Activated CD8-positive, alpha-beta memory T cell treated with anti-CD3 and anti-CD28 coated beads, Interleukin-2, amount 10 ng/mL, durations not matched to agents 7 days and 5 days (primary cell): ENCODE measurements at regions not wholly inside any gene's neighbourhood (a gene's known extent, or its start where the extent isn't known, plus 50 kb on each side); places are given as distances from the start of the nearest gene placed in this dataset.
"Not testable (repeated sequence)": the region's sequence is repeated elsewhere in the genome, so short reads cannot be mapped to it uniquely, and the experiment has no call there.

Experiments
- ATAC-seq: fragments of 150-1000 bp; cut with Tn5 transposase; one replicate; pipeline ENCODE4 v1.10.0; 2021; ENCODE audit warnings: moderate library complexity
- CTCF ChIA-PET: fragments of 350-600 bp; sonication (Branson Sonifier 250); formaldehyde crosslinking; loops from one replicate; lab custom pipeline; 2021; ENCODE audit warnings: antibody characterized with exemption; lab: Charles Lee
- DNase-seq: peaks from one replicate; pipeline ENCODE4 v3.0.0-alpha.2; 2020
- H3K27ac Mint-ChIP-seq: one replicate; pipeline ENCODE4 v1.8.0; 2021; ENCODE audit warnings: mild to moderate bottlenecking, mixed read lengths
- H3K27me3 Mint-ChIP-seq: one replicate; pipeline ENCODE4 v1.8.0; 2021; ENCODE audit warnings: mixed read lengths
- H3K36me3 Mint-ChIP-seq: one replicate; pipeline ENCODE4 v1.8.0; 2021; ENCODE audit warnings: mild to moderate bottlenecking, mixed read lengths
- H3K4me1 Mint-ChIP-seq: one replicate; pipeline ENCODE4 v1.8.0; 2021; ENCODE audit warnings: mixed read lengths
- H3K4me3 Mint-ChIP-seq: one replicate; pipeline ENCODE4 v1.8.0; 2021; ENCODE audit warnings: mild to moderate bottlenecking, moderate library complexity, mixed read lengths
- H3K9me3 Mint-ChIP-seq: one replicate; pipeline ENCODE4 v1.8.0; 2022; ENCODE audit warnings: low read depth, mixed read lengths

- ATAC-seq (no peak), DNase-seq (no peak)
- H3K27ac Mint-ChIP-seq, result no peak overlapping the region
- H3K4me3 Mint-ChIP-seq, result no peak overlapping the region
- H3K9me3 Mint-ChIP-seq, result peaks cover 14% of the 10 kb centered on the region
- H3K27me3 Mint-ChIP-seq, result no peaks in the 10 kb centered on the region
- CTCF ChIA-PET, result no interaction called here
- peaks cover 50% of the 10 kb centered on the region for H3K36me3 Mint-ChIP-seq
- H3K4me1 Mint-ChIP-seq, result peaks cover 37% of the 10 kb centered on the region
Measured at GRCh38 chr14:71358209-71358931, 451.1 kb downstream of the PCNX1 start.

DNA sequence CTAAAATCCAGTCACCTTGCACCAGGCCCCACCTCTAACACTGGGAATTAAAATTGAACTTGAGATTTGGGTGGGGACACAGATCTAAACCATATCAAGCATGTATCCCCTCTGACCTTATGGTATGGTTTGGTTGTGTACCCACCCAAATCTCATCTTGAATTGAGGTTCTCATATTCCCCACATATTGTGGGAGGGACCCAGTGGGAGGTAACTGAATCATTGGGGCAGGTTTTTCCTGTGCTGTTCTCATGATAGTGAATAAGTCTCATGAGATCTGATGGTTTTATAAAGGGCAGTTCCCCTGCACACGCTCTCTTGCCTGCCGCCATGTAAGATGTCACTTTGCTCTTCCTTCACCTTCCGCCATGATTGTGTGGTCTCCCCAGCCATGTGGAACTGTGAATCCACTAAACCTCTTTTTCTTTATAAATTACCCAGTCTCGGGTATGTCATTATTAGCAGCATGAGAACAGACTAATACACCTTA is 451.7 kb downstream of the PCNX1 start:
- not testable (repeated sequence) for ATAC-seq

DNA sequence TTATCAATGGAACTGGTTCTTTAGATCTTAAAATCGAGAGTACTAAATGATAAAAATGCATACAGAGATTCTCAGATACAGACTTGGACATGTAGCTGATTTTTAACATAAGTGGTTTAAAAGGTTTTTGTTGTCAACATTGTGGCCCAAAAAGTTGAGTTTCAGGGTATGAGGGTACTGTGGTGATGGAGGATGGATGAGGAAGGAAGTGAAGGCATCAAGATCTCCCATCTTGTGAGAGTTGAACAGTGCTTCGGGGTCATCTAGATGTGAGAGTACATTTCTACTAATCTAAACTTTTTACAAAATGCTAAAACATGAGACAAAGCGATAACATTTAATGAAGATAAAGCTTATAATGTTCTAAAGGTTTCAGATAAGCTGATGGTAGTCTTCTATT is 452.6 kb downstream of the PCNX1 start:
- Mint-ChIP-seq H3K9me3 (peaks cover 14% of the 10 kb centered on the region), H3K27me3 (no peaks in the 10 kb centered on the region), H3K4me1 (peaks cover 37% of the 10 kb centered on the region), H3K27ac (no peak overlapping the region), H3K36me3 (peaks cover 42% of the 10 kb centered on the region), H3K4me3 (no peak overlapping the region)
- CTCF ChIA-PET, result no interaction called here
- no peak for DNase-seq
- no peak for ATAC-seq

More for the DNA sequence above, 451.7 kb downstream of the PCNX1 start:
- H3K4me3 Mint-ChIP-seq, DNase-seq, H3K27ac Mint-ChIP-seq, CTCF ChIA-PET, H3K27me3 Mint-ChIP-seq: not testable (repeated sequence)
- peaks cover 14% of the 10 kb centered on the region for H3K9me3 Mint-ChIP-seq
- H3K36me3 Mint-ChIP-seq, result peaks cover 44% of the 10 kb centered on the region
- peaks cover 37% of the 10 kb centered on the region for H3K4me1 Mint-ChIP-seq

GRCh38 chr14:71361336-71361735 is 454.1 kb downstream of the PCNX1 start:
- DNase-seq, result no peak
- Mint-ChIP-seq H3K9me3 (peaks cover 14% of the 10 kb centered on the region), H3K27ac (no peak overlapping the region), H3K36me3 (peaks cover 39% of the 10 kb centered on the region), H3K4me1 (peaks cover 35% of the 10 kb centered on the region), H3K27me3 (no peaks in the 10 kb centered on the region), H3K4me3 (no peak overlapping the region)
- CTCF ChIA-PET, result no interaction called here
- no peak for ATAC-seq

DNA sequence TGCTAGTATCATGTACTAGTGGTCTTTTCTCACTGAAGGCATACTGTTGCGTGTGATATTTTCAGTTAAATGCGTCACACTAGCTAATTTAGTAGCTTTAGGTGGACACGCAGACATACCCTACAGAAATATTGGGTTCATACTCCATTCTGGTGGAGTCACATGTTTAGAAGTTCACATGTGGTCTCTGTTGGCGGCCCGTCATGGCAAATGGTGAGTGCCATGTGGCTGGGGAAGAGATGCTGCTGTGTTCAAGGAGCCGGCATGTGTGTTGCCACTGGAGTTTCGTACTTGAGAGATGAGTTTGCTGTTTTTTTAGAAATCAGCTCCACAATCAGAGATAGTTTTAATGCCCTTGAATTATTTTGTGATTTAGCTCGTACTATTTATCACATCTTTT is 454.6 kb downstream of the PCNX1 start:
- H3K27ac Mint-ChIP-seq, result no peak overlapping the region
- no peaks in the 10 kb centered on the region for H3K27me3 Mint-ChIP-seq
- peaks cover 35% of the 10 kb centered on the region for H3K4me1 Mint-ChIP-seq
- H3K36me3 Mint-ChIP-seq, result peaks cover 36% of the 10 kb centered on the region
- peaks cover 14% of the 10 kb centered on the region for H3K9me3 Mint-ChIP-seq
- CTCF ChIA-PET, result no interaction called here
- DNase-seq, result no peak
- ATAC-seq, result no peak
- H3K4me3 Mint-ChIP-seq, result no peak overlapping the region

- Mint-ChIP-seq H3K27ac (no peak overlapping the region), H3K36me3 (peaks cover 36% of the 10 kb centered on the region), H3K4me3 (no peak overlapping the region), H3K27me3 (no peaks in the 10 kb centered on the region), H3K9me3 (peaks cover 14% of the 10 kb centered on the region), H3K4me1 (peaks cover 35% of the 10 kb centered on the region)
- CTCF ChIA-PET, result no interaction called here
- no peak for ATAC-seq
- DNase-seq, result no peak
Measured at GRCh38 chr14:71362282-71362681, 455.0 kb downstream of the PCNX1 start.

GRCh38 chr14:71362920-71363584 is 455.8 kb downstream of the PCNX1 start:
- no peaks in the 10 kb centered on the region for H3K27me3 Mint-ChIP-seq
- peaks cover 32% of the 10 kb centered on the region for H3K36me3 Mint-ChIP-seq
- ATAC-seq, result no peak
- peaks cover 16% of the 10 kb centered on the region for H3K9me3 Mint-ChIP-seq
- CTCF ChIA-PET, result no interaction called here
- H3K27ac Mint-ChIP-seq, result no peak overlapping the region
- DNase-seq, result no peak
- H3K4me3 Mint-ChIP-seq, result no peak overlapping the region
- peaks cover 35% of the 10 kb centered on the region for H3K4me1 Mint-ChIP-seq

DNA sequence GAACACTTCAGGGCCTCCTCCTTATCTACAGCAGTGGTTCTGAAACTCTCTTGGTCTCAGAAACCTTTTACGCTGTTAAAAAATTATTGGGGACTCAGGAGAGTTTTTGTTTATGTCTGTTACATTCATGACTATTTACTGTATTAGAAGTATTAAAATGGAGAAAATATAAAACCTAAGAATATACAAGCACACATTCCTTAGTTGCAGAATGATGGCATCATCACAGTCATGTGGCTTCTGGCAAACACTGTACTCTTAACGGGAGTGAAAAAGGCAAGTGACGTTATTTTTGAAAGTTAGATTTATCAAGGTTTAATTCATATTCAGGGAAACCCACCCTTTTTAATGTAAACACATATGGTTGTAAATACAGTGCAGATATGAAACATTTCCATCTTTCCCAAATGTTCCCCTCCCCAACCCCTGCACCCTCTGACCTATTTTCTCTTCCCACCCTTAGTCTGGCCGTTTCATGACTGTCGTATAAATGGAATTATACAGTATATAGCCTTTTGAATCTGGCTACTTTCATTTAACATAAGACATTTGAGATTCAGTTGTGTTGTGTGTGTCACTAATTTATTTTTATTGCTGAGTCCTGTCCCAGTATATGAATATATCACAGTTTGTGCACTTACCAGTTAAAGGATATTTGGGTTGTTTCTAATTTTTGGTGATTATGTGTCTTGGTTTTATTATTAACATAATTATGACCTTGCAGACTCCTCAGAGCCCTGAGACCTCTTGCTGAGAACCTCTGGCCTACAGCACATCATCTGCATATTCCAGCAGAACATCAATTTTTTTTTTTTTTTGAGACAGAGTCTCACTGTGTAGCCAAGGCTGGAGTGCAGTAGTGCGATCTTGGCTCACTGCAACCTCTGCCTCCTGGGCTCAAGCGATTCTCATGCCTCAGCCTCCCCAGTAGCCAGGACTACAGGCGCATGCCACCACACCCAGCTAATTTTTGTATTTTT is 457.0 kb downstream of the PCNX1 start:
- ATAC-seq, result no peak
- peaks cover 6% of the 10 kb centered on the region for H3K9me3 Mint-ChIP-seq
- no peak overlapping the region for H3K27ac Mint-ChIP-seq
- no peaks in the 10 kb centered on the region for H3K27me3 Mint-ChIP-seq
- no peak for DNase-seq
- peaks cover 31% of the 10 kb centered on the region for H3K4me1 Mint-ChIP-seq
- CTCF ChIA-PET, result no interaction called here
- H3K36me3 Mint-ChIP-seq, result peaks cover 20% of the 10 kb centered on the region
- no peak overlapping the region for H3K4me3 Mint-ChIP-seq

GRCh38 chr14:71365361-71365760 is 458.1 kb downstream of the PCNX1 start:
- CTCF ChIA-PET, result no interaction called here
- Mint-ChIP-seq H3K27ac (no peak overlapping the region), H3K9me3 (peaks cover 2% of the 10 kb centered on the region), H3K4me1 (peaks cover 25% of the 10 kb centered on the region), H3K27me3 (no peaks in the 10 kb centered on the region), H3K4me3 (no peak overlapping the region), H3K36me3 (peaks cover 14% of the 10 kb centered on the region)
- DNase-seq (no peak), ATAC-seq (no peak)

DNA sequence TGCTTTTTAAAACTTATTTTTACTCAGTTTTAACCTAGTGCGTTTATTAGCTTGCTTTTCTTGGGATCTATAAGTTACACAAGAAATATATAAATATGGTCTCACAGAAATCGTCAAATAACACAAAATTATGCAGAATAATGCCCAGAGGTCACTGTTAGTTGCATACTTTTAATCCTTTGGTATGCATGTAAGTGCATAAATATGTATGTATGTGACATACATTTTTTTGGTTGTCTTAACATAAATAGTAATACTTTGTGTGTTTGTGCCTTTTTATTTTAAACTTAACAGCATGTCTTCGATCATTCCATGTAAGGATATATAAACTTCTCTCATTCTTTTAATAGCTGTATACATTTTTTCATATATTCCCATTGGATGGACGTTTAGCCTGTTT is 459.6 kb downstream of the PCNX1 start:
- ATAC-seq, result no peak
- Mint-ChIP-seq H3K4me1 (peaks cover 27% of the 10 kb centered on the region), H3K36me3 (peaks cover 13% of the 10 kb centered on the region), H3K27me3 (no peaks in the 10 kb centered on the region), H3K9me3 (peaks cover 2% of the 10 kb centered on the region), H3K4me3 (no peak overlapping the region), H3K27ac (no peak overlapping the region)
- CTCF ChIA-PET, result interaction anchor here (0.6 kb wide), 1 partner anchor 148 kb away, joined by 3 read pairs; no protein-coding TSS in a partner anchor
- DNase-seq, result no peak

GRCh38 chr14:71371711-71372396 is 464.6 kb downstream of the PCNX1 start:
- peak; percentile 53 for DNase-seq

GRCh38 chr14:71372411-71372838 is 465.2 kb downstream of the PCNX1 start:
- H3K27me3 Mint-ChIP-seq, result no peaks in the 10 kb centered on the region
- peak overlapping the region; percentile 28 for H3K4me3 Mint-ChIP-seq
- CTCF ChIA-PET, result interaction anchor here (0.6 to 1.4 kb wide), 3 partner anchors 31 to 50 kb away, joined by 3 to 5 read pairs (median 3); no protein-coding TSS in a partner anchor
- peaks cover 12% of the 10 kb centered on the region for H3K9me3 Mint-ChIP-seq
- H3K36me3 Mint-ChIP-seq, result peaks cover 27% of the 10 kb centered on the region
- DNase-seq (no peak), ATAC-seq (no peak)
- peak overlapping the region; percentile 76 for H3K27ac Mint-ChIP-seq
- peaks cover 29% of the 10 kb centered on the region for H3K4me1 Mint-ChIP-seq

More at GRCh38 chr14:71371711-71372396, 464.6 kb downstream of the PCNX1 start:
- Mint-ChIP-seq H3K27ac (peak overlapping the region; percentile 76), H3K36me3 (peaks cover 25% of the 10 kb centered on the region), H3K4me3 (peak overlapping the region; percentile 28), H3K4me1 (peaks cover 29% of the 10 kb centered on the region), H3K9me3 (peaks cover 12% of the 10 kb centered on the region), H3K27me3 (no peaks in the 10 kb centered on the region)
- CTCF ChIA-PET, result interaction anchor here (0.6 to 1.4 kb wide), 3 partner anchors 31 to 50 kb away, joined by 3 to 5 read pairs (median 3); no protein-coding TSS in a partner anchor
- peak; percentile 99 for ATAC-seq
